IPS-NIHi7 (cell line): ENCODE measurements at regions not wholly inside any gene's neighbourhood (a gene's known extent, or its start where the extent isn't known, plus 50 kb on each side); places are given as distances from the start of the nearest gene placed in this dataset.

Experiments
- DNase-seq: peaks from one replicate; pipeline ENCODE4 v3.0.0; 2012; ENCODE audit warnings: mixed read lengths; ENCODE audit errors: extremely low spot score

DNA sequence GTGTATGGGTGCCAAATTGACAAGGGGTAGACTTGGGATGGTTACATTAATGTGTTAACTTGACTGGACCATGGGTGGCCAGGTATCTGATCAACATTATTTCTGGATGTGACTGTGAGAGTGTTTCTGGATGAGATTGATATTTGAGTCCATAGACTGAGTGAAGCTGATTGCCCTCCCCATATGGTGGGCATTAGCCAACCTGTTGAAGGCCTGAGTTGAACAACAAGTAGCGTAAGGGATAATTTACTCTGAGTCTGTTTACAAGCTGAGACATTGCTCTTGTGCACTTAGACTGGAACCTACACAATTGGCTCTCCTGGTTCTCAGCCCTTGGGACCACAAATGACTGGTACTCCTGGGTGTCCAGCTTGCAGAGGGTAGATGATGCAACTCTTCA, 240.1 kb downstream of the ASXL3 start:
- DNase-seq = no peak

- DNase-seq = no peak
Observed at GRCh38 chr18:33817096-33817495, 239.1 kb downstream of the ASXL3 start.

DNA sequence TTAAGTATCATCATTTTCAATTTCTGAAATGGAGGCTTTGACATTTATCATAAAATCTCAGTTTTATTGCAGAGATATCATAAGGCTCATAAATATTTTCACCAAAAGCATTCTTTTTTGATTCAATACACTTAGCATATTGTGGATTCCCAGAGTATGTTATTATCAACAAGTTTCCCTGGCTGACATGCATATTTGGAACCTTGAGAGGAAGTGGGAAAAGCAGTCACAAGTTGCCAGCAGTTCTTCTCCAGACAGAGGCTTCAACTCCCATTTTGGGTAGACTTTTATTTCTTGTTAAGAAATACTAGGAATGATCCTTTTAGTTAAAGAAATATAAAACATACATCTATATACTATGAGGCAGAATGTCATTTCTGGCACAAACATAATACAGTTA, 236.5 kb downstream of the ASXL3 start:
- DNase-seq = no peak

- no peak for DNase-seq
Observed at GRCh38 chr18:33812186-33812585, 234.2 kb downstream of the ASXL3 start.

GRCh38 chr18:33805592-33805991, 227.6 kb downstream of the ASXL3 start:
- DNase-seq = no peak

- no peak for DNase-seq
Observed at GRCh38 chr18:33804258-33804657, 226.2 kb downstream of the ASXL3 start.

- no peak for DNase-seq
Observed at GRCh38 chr18:33803636-33804035, 225.6 kb downstream of the ASXL3 start.

DNA sequence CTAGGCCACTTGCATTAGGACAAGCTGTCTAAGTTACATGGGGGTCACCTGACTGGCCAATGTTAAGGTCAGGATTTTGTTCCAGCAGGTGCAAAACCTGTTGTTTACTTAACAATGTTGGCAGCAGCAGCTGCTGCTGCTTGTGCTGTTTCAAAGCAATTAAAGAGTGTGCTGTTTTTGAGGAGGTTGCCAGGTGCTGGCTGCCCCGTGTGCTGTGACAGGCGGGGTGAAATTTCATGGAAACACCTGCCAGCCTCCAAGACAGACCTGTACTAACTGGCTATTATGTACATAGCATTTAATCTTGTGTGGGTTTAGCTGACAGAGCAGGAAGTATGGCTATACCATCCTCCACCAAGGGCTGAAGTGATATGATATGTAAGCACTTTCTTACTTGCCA, 224.9 kb downstream of the ASXL3 start:
- DNase-seq = no peak
